NCI-H2029 (cell line): ENCODE measurements at regions not wholly inside any gene's neighbourhood (a gene's known extent, or its start where the extent isn't known, plus 50 kb on each side); places are given as distances from the start of the nearest gene placed in this dataset.
A peak's percentile ranks its signal among the peaks of the same experiment; 100 is the strongest.
"Not testable (repeated sequence)": the region's sequence is repeated elsewhere in the genome, so short reads cannot be mapped to it uniquely, and the experiment has no call there.

ENCODE experiments used
- DNase-seq: peaks from one replicate; lab custom pipeline; 2025; lab: John Stamatoyannopoulos, UW

- no peak for DNase-seq
Measured at GRCh38 chr12:66775871-66776270, 97.0 kb upstream of the GRIP1 start.

DNA sequence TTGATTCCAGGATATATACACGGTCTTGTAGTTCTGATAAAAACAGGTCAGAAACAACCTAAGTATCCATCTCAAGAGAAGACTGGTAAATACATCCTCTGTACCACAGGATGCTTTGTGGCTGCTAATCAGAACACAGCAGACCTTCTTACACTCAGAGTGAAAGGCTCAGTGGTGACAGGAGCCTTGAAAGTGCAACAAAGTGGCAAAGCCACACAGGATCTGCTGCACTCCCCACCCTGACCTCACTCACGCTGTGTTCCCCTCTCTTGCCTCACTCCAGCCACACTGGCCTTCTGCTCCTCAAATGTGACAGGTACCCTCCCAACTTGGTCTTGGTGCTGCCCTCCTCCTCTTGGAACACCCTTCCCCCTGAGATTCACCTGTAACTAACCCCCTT lies 98.1 kb upstream of the GRIP1 start:
- DNase-seq = no peak

DNA sequence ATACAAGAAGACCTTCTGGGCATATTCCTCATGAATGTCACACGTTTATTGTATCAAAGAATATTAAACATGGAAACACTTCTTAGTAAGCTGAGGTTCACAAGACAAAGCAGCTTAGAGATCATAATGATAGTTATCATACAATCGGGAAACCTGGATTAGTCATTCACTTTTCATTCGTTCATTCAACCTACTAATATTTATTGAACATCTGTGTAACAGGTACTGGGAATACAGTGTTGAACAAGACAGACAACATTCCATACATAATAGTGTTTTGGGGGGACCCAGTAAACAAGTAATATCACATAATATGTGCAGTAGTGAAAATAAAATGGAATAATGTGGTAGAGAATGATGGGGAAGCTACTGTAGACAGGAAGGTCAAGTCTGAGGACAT lies 100.6 kb upstream of the GRIP1 start:
- no peak for DNase-seq

GRCh38 chr12:66786531-66787308 lies 107.8 kb upstream of the GRIP1 start:
- peak; percentile 49 for DNase-seq

DNA sequence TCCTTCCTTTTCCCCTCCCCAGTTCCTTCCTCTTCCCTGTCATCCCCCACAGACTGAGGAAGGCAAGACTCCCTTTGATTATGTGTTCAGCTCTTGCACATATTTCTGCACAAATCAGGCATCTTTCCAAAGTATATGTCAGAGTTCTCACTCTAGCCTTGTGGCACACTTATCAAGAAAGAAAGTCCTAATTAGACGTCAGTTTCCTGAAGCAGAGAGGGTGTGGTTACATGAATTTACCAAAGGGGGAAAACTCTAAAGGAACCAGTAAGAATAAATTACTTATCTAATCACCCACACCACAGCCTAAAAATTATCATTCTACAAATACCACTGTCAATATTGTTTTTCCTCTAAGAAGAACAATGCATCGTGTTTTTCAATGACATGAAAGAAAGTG lies 120.7 kb upstream of the GRIP1 start:
- no peak for DNase-seq

DNA sequence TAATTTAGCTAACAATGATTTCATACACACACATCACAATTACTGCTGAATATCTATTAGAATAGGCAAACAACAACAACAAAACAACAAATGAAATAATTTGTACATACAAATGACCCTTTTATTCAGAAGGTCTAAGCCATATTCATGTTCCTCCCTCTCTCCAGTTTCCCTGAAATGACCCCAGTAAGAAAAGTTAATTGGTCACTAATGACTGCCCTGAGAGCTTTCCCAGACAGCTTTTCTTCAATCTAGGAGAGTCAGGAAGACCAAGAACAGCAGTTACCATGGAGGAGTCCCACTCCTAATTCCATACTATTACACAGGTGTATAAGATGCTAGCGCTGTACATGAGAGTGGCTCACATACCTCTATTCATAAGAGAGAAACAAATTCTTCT lies 121.2 kb upstream of the GRIP1 start:
- DNase-seq = no peak

GRCh38 chr12:66803930-66804329 lies 125.1 kb upstream of the GRIP1 start:
- DNase-seq = peak; percentile 37

DNA sequence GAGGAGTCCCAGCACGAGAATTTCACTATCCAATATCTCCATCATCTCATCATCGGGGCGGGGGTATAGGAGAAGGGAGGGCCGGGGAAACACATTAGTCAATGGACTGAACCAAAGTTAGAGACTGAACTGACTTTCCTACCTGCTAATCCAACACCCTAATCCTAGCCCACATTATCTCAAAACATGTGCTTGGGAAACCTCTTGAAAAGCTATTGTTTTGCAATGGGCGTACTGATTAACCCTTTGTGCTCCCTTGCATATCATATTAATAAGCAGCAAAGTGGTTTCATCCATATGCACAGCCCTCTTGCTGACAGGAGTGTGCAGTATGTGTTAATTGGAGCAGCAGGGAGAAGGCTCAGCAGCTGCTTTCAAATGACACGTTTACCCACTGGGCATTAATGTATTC lies 125.7 kb upstream of the GRIP1 start:
- DNase-seq = peak; percentile 52

DNA sequence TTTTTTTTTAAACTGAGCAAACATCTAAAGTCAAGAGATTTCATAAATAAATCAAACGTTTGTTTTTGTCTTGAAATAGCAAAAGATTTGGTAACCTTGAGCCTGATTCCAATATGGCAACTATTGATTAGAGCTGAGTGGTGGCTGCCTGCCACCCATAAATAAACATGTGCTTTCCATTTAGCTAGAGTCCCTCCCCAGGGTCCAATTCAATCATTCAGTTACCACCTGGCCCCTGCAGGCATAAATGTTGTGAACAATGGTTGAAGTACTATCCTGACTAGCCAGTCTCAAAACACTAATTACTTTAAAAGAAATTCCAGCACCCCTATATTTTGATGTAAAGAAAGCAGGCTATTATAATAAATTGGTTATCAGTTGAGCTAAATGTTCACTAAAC lies 129.7 kb upstream of the GRIP1 start:
- no peak for DNase-seq

DNA sequence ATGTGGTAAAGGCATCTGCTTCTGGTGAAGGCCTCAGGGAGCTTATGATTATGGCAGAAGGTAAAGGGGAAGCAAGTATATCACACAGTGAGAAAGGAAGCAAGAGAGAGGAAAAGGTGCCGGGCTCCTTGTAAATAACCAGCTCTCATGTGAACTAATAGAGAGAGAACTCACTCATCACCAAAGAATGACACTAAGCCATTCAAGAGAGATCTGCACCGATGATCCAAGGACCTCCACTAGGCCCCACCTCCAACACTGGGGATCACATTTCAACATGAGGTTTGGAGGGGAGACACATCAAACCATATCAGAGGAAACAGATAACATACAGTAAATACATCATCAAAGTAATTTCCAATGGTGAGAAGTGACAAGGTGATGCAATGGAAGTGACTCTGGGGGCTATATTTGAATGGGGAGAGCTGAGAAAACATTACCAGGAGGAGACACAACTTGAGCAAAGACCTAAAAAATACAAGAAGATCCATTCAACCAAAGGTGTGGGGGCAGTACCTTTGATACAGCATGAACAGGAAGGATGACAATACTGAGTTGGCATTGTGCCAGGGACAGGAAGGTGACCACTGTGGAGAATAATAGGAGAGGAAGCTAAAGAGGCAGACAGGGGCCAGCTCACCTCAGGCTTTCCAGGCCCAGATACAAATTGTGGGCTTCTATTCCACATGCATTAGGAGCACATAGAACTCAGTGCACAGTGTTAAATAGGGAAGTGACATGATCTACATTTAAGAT lies 134.4 kb upstream of the GRIP1 start:
- DNase-seq = peak; percentile 68

DNA sequence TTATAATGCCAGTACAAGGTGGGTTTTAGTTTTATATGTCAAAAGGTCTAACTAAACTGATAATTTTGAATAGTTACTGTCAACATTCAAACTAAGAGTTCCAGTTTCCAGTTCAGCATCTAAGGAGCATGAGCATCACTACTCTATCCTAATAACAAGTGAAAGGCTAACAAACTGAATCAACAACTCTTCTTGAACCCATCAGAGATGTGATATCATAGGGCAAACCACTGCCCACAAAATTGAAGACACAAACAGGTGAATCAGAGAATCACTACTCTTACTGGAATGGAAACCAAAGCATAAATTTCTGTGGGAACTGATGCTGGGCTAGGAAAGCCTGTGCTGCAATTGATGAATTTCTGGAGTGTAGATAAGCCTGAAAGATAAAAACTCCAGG lies 140.7 kb upstream of the GRIP1 start:
- no peak for DNase-seq

GRCh38 chr12:66822961-66823360 lies 144.1 kb upstream of the GRIP1 start:
- no peak for DNase-seq

- DNase-seq = peak; percentile 7
Measured at GRCh38 chr12:66823857-66824570, 145.1 kb upstream of the GRIP1 start.

GRCh38 chr12:66825921-66826320 lies 147.0 kb upstream of the GRIP1 start:
- DNase-seq = not testable (repeated sequence)

GRCh38 chr12:66829660-66830325 lies 150.9 kb upstream of the GRIP1 start:
- DNase-seq = no peak

- no peak for DNase-seq
Measured at GRCh38 chr12:66831495-66831894, 152.6 kb upstream of the GRIP1 start.

DNA sequence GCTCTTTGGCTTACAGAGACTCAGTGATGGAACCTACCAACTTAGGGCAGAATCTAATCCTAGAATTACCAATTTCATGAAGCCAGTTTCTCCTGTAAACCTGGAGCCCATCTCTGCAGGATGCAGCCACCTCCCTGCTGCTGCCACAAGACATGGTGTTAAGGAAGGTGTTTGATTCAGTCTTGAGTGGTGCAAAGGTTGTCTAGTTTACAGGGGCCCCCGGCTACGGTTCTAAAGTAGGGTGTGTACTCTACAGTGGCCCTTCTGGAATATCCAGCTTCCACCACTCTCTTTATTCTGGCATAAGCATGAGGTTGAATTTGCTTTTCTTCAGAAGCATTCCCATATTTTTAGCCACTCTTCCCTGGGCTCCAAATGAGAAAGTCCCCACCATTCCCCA lies 154.1 kb upstream of the GRIP1 start:
- no peak for DNase-seq

GRCh38 chr12:66836623-66837310 lies 157.9 kb upstream of the GRIP1 start:
- no peak for DNase-seq

DNA sequence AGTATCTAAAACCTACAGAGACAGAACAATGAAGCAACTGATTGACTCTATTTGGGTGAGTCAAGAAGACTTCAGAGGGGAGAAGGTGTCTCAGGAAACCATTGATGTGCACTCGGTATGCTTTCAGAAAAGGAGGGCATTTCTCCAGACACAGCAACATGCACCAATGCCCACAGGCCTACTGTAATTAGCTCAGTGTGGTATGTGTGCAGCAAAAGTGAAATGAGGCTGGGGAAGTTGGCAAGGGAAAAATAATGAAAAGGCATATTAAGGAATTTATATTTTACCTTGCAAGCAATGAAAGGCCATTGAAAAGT lies 158.4 kb upstream of the GRIP1 start:
- no peak for DNase-seq

- DNase-seq = no peak
Measured at GRCh38 chr12:66838366-66838765, 159.5 kb upstream of the GRIP1 start.

GRCh38 chr12:66848967-66849366 lies 170.1 kb upstream of the GRIP1 start:
- no peak for DNase-seq

- no peak for DNase-seq
Measured at GRCh38 chr12:66851134-66851533, 172.3 kb upstream of the GRIP1 start.
